D721Med (cell line): ENCODE measurements at regions not wholly inside any gene's neighbourhood (a gene's known extent, or its start where the extent isn't known, plus 50 kb on each side); places are given as distances from the start of the nearest gene placed in this dataset.

ENCODE experiments used
- DNase-seq: peaks from one replicate; pipeline ENCODE4 v3.0.0; 2011; ENCODE audit warnings: low spot score; ENCODE audit not compliant: insufficient read length
- FAIRE-seq: peaks from 2 replicates; lab custom pipeline; 2011; peaks lifted over from hg19 to GRCh38; lab: Jason Lieb, UNC
- CTCF ChIP-seq: IDR thresholded peaks from 2 replicates; pipeline ENCODE4 v1.5.1; 2012; ENCODE audit warnings: mild to moderate bottlenecking, control low read depth; ENCODE audit not compliant: insufficient read depth; ENCODE audit errors: missing control alignments

GRCh38 chr10:42926843-42927242, 144.2 kb downstream of the BMS1 start:
- FAIRE-seq (no peak), DNase-seq (no peak)
- TF ChIP-seq CTCF = no peak

GRCh38 chr10:42928064-42928463, 145.5 kb downstream of the BMS1 start:
- TF ChIP-seq CTCF = no peak
- FAIRE-seq (no peak), DNase-seq (no peak)

GRCh38 chr10:42929236-42929635, 146.6 kb downstream of the BMS1 start:
- TF ChIP-seq CTCF = no peak
- FAIRE-seq = no peak
- DNase-seq = no peak

- FAIRE-seq (no peak), DNase-seq (no peak)
- TF ChIP-seq CTCF = no peak
Measured at GRCh38 chr10:42929993-42930392, 146.9 kb upstream of the RET start.

- TF ChIP-seq CTCF = no peak
- no peak for FAIRE-seq
- DNase-seq = no peak
Measured at GRCh38 chr10:42930516-42931192, 146.2 kb upstream of the RET start.

- no peak for DNase-seq
- no peak for TF ChIP-seq CTCF
- FAIRE-seq = no peak
Measured at GRCh38 chr10:42932116-42932515, 144.8 kb upstream of the RET start.

GRCh38 chr10:42932735-42933447, 144.0 kb upstream of the RET start:
- FAIRE-seq (no peak), DNase-seq (no peak)
- no peak for TF ChIP-seq CTCF
